Jurkat, Clone E6-1 (cell line): ENCODE measurements at regions not wholly inside any gene's neighbourhood (a gene's known extent, or its start where the extent isn't known, plus 50 kb on each side); places are given as distances from the start of the nearest gene placed in this dataset.

Experiments used
- DNase-seq: peaks from one replicate; pipeline ENCODE4 v3.0.0-alpha.2; 2011; ENCODE audit warnings: low read depth, low spot score
- H3K4me3 ChIP-seq: 2 replicates; pipeline ENCODE4 v1.5.1; 2011; ENCODE audit warnings: mild to moderate bottlenecking, low read length, control low read depth, moderate library complexity

DNA sequence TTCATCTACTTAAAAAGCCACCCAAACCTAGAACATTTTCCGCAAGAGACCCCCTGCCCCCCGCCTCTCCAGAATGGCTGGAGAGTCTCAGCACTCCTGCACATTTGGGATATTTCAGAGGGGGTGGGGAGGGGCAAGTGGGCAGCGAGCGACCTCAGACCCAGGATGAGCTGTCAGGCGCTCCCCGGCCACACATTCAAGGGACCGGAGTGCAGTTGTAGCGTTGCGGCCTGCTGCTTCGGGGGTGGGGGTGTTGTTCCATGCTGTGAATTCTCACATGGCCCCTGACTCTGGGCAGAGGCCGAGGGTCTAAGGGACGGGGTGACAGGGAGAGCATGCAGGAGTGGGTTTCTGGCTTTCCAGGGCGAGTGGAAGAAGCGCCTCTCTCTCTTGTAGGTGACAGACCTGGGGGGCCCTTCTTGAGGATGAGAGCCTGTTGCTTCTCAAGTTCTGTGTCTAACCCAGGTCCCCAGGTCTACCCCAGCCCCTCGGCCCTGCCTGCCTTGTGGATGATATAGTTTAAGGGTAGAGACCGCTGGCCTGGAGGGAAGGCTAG lies 231.2 kb downstream of the SEC14L1 start:
- no peak for DNase-seq
- H3K4me3 ChIP-seq: peak overlapping the region; percentile 82

DNA sequence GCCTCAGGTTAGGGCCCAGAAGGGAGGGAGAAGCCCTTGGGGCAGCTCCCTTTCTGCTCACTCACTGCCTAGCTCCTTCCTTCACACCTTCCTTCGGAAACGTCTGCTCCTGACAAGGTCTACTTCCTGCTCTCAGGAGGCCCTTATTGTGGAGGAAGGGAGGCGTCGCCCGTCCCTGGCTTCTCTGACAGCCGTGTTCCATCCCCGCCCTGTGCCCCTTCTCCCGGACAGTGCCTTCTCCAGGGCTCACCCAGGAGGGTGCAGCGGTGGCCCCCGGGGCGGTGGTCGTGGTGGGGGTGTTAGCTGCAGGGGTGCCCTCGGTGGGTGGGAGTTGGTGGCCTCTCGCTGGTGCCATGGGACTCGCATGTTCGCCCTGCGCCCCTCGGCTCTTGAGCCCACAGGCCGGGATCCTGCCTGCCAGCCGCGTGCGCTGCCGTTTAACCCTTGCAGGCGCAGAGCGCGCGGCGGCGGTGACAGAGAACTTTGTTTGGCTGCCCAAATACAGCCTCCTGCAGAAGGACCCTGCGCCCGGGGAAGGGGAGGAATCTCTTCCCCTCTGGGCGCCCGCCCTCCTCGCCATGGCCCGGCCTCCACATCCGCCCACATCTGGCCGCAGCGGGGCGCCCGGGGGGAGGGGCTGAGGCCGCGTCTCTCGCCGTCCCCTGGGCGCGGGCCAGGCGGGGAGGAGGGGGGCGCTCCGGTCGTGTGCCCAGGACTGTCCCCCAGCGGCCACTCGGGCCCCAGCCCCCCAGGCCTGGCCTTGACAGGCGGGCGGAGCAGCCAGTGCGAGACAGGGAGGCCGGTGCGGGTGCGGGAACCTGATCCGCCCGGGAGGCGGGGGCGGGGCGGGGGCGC lies 231.9 kb downstream of the SEC14L1 start:
- peak overlapping the region; percentile 82 for H3K4me3 ChIP-seq
- peak; percentile 64 for DNase-seq

GRCh38 chr17:77373299-77374169 lies 232.8 kb downstream of the SEC14L1 start:
- peak overlapping the region; percentile 82 for H3K4me3 ChIP-seq
- no peak for DNase-seq

DNA sequence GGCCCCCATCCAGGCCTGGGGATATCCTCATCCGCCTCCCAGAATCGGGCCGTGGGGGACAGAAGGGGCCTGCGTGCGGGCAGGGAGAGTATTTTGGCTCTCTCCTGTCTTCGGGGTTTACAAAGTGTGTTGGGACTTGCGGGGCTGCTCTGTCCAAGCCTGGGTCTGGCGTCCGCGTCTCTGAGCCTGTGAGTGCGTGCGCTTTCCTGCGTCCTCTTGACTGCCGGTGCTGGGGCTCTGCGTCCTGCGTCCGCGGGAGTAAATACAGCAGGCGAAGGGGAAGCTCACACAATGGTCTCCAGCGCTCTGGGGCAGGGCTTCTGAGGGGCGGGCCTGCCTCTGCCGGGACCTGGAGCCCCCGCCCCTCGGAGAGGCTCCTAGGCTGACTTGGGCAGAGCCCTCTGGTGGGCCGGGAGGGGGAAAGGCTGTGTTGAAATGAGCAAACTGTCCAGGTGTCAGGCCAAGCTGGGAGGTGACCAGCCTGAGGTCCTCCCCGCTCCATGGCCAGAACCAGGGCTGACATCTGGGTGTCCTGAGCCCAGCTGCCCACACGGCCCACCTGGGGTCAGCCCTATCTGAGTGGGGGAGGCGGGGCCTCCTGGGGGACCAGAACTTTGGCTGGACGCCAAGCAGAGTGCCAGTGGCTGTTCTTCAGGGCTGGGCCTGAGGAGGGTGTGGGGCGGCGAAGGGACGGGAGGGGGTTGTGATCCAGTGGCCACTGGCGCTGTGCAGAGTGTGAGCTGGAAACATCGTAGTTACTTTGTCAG lies 233.6 kb downstream of the SEC14L1 start:
- H3K4me3 ChIP-seq: peak overlapping the region; percentile 82
- DNase-seq: peak; percentile 79

GRCh38 chr17:77375108-77375916 lies 234.5 kb downstream of the SEC14L1 start:
- no peak for DNase-seq
- H3K4me3 ChIP-seq: peak overlapping the region; percentile 39

- H3K4me3 ChIP-seq: peak overlapping the region; percentile 39
- peak; percentile 57 for DNase-seq
Observed at GRCh38 chr17:77375917-77376651, 235.3 kb downstream of the SEC14L1 start.

GRCh38 chr17:77376795-77377709 lies 236.3 kb downstream of the SEC14L1 start:
- no peak for DNase-seq
- no peak overlapping the region for H3K4me3 ChIP-seq

DNA sequence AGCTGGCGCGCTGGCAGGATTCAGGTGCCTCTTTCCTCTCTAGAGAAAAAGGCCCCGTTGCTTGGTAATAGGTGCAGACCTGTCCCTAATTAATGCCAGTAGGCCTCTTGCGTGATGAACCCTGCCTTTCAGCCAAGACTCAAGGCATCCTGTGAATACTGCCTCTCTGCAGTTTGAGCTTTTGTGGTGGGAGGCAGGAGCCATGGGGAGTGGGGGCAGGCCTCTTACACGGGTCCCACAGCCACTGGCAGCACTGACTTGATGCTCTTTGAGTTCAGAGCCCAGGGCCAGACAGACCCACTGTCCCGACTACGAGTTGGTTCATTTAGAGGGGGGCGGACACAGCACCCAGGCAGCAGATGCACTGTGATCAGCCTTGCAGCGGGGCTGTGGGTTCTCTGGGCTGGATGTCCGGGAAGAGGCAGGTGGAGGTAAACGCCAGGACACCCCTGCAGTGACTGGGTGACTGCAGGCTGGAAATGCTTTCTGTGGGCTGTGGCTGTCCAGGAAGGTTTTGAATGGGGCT lies 237.0 kb downstream of the SEC14L1 start:
- no peak overlapping the region for H3K4me3 ChIP-seq
- DNase-seq: no peak

DNA sequence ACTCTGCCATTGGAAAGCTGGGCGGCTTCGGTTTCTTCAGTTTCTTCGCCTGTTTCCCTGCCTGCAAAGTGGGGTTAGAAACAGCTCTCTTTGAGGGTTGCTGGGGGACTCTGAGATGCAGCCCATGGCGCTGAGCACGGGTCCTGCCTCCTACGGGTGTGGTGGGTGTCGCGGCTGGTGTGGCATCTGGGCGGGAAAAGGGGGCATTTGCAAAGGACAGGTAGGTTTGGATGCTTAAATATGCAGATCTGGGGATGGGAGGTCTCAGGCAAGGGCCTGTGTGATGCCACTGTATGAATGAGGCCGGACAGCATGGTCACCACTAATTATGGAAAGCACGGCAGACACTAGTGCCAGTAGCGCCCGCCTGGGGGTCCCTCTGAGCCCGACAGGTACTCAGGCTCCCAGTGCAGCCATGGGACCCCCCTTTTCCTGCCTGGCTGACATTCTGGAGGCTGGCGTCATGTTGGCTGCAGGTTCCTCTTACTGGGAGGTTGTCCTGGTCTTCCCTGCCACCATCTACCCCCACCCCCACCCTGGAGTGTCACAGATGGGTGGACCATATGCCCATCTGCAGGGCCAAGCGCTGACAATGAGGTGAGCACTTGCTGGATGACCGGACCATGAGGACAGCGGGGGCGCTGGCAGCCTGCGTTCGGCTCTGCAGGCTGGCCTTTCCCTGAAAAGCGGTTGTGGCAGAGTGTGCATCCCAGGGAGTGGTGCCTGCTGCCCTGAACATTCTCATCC lies 237.7 kb downstream of the SEC14L1 start:
- no peak for DNase-seq
- H3K4me3 ChIP-seq: no peak overlapping the region

GRCh38 chr17:77379065-77379428 lies 238.3 kb downstream of the SEC14L1 start:
- DNase-seq: no peak
- H3K4me3 ChIP-seq: no peak overlapping the region

- H3K4me3 ChIP-seq: no peak overlapping the region
- DNase-seq: no peak
Observed at GRCh38 chr17:77379832-77380231, 239.1 kb downstream of the SEC14L1 start.

- H3K4me3 ChIP-seq: no peak overlapping the region
- DNase-seq: no peak
Observed at GRCh38 chr17:77380395-77381184, 239.8 kb downstream of the SEC14L1 start.

GRCh38 chr17:77381185-77381700 lies 240.5 kb downstream of the SEC14L1 start:
- H3K4me3 ChIP-seq: no peak overlapping the region
- no peak for DNase-seq

DNA sequence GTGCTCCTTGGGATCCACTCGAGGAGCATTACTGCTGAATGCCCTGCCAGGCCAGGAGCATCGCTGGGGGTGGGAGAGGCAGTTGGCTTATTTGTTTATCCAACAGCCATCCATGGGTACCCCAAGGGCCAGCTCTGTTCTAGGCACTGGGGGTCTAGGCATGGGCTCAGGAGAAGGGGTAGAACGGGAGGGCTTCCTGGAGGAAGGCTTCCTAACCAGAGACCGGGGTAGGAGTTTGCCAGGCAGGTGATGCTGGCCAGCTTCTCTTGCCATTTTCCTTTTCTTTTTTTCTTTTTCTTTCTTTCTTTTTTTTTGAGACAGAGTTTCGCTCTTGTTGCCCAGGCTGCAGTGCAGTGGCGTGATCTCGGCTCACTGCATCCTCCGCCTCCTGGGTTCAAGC lies 241.0 kb downstream of the SEC14L1 start:
- no peak overlapping the region for H3K4me3 ChIP-seq

DNA sequence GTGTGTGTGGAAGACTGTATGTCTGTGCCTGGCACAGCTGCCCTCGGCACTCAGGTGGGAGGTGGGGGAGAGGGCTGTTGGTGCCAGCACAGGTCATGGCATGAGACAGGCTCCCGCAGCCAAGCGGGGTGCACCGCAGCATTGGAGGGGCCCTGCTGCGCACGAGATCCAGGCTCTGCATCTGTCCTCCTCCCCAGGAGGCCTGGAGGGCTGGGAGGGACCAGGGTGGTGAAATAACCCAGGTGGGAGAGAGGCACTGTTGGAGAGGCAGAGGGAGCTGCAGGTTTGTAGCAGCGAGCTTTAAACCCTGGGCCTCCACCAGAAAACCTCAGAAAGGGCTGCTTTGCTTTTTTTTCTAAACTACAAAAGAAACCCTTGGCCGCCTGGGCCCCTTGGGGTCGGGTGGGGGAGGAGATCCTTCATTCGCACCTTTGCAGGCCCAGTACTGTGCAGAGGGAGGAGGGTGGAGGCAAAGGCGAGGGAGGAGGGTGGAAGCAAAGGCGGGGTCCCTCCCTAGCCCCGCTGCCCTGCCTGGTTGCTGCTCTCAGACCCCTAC lies 241.7 kb downstream of the SEC14L1 start:
- DNase-seq: peak; percentile 94
- H3K4me3 ChIP-seq: peak overlapping the region; percentile 34

More for the DNA sequence above, 241.0 kb downstream of the SEC14L1 start:
- DNase-seq: no peak
